ENCODE measurements at regions not wholly inside any gene's neighbourhood (a gene's known extent, or its start where the extent isn't known, plus 50 kb on each side); places are given as distances from the start of the nearest gene placed in this dataset.

GRCh38 chr1:30011970-30012369, 711.4 kb downstream of the MATN1 start:
- H3K27ac ChIP-seq (ENCODE audit: insufficient read depth, low read length, poor library complexity, severe bottlenecking), result no peak overlapping the region
- no peak for DNase-seq

GRCh38 chr1:30010506-30011106, 712.8 kb downstream of the MATN1 start:
- no peaks in the 10 kb centered on the region for H3K36me3 ChIP-seq (ENCODE audit: control insufficient read depth, insufficient read depth, low read length)
- no peaks in the 10 kb centered on the region for H3K4me1 ChIP-seq (ENCODE audit: control insufficient read depth, insufficient read depth, low read length, poor library complexity, severe bottlenecking)
- no peaks in the 10 kb centered on the region for H3K27me3 ChIP-seq (replicated peaks; ENCODE audit: control insufficient read depth, insufficient read depth, low read length, poor library complexity, severe bottlenecking)
- H3K4me3 ChIP-seq (ENCODE audit: insufficient read depth, low read depth, low read length, poor library complexity, severe bottlenecking), result no peak overlapping the region
- H3K9me3 ChIP-seq (ENCODE audit: control insufficient read depth, low read length), result no peaks in the 10 kb centered on the region
- no peak for DNase-seq
- H3K27ac ChIP-seq (ENCODE audit: insufficient read depth, low read length, poor library complexity, severe bottlenecking), result no peak overlapping the region

More at GRCh38 chr1:30011970-30012369, 711.4 kb downstream of the MATN1 start:
- H3K36me3 ChIP-seq (ENCODE audit: control insufficient read depth, insufficient read depth, low read length), result no peaks in the 10 kb centered on the region
- no peak overlapping the region for H3K4me3 ChIP-seq (ENCODE audit: insufficient read depth, low read depth, low read length, poor library complexity, severe bottlenecking)
- no peaks in the 10 kb centered on the region for H3K27me3 ChIP-seq (replicated peaks; ENCODE audit: control insufficient read depth, insufficient read depth, low read length, poor library complexity, severe bottlenecking)
- H3K9me3 ChIP-seq (ENCODE audit: control insufficient read depth, low read length), result no peaks in the 10 kb centered on the region
- no peaks in the 10 kb centered on the region for H3K4me1 ChIP-seq (ENCODE audit: control insufficient read depth, insufficient read depth, low read length, poor library complexity, severe bottlenecking)

- H3K9me3 ChIP-seq (ENCODE audit: control insufficient read depth, low read length), result no peaks in the 10 kb centered on the region
- no peak overlapping the region for H3K27ac ChIP-seq (ENCODE audit: insufficient read depth, low read length, poor library complexity, severe bottlenecking)
- no peaks in the 10 kb centered on the region for H3K27me3 ChIP-seq (replicated peaks; ENCODE audit: control insufficient read depth, insufficient read depth, low read length, poor library complexity, severe bottlenecking)
- no peak for DNase-seq
- no peaks in the 10 kb centered on the region for H3K4me1 ChIP-seq (ENCODE audit: control insufficient read depth, insufficient read depth, low read length, poor library complexity, severe bottlenecking)
- H3K36me3 ChIP-seq (ENCODE audit: control insufficient read depth, insufficient read depth, low read length), result no peaks in the 10 kb centered on the region
- H3K4me3 ChIP-seq (ENCODE audit: insufficient read depth, low read depth, low read length, poor library complexity, severe bottlenecking), result no peak overlapping the region
These were observed 713.7 kb downstream of the MATN1 start for GRCh38 chr1:30009720-30010119.

- Histone ChIP-seq H3K4me3 (ENCODE audit: insufficient read depth, low read depth, low read length, poor library complexity, severe bottlenecking) (no peak overlapping the region), H3K36me3 (ENCODE audit: control insufficient read depth, insufficient read depth, low read length) (no peaks in the 10 kb centered on the region), H3K27ac (ENCODE audit: insufficient read depth, low read length, poor library complexity, severe bottlenecking) (no peak overlapping the region), H3K27me3 (replicated peaks; ENCODE audit: control insufficient read depth, insufficient read depth, low read length, poor library complexity, severe bottlenecking) (no peaks in the 10 kb centered on the region), H3K4me1 (ENCODE audit: control insufficient read depth, insufficient read depth, low read length, poor library complexity, severe bottlenecking) (no peaks in the 10 kb centered on the region), H3K9me3 (ENCODE audit: control insufficient read depth, low read length) (no peaks in the 10 kb centered on the region)
- no peak for DNase-seq
These were observed 714.3 kb downstream of the MATN1 start for GRCh38 chr1:30008998-30009657.

GRCh38 chr1:30008372-30008997, 714.9 kb downstream of the MATN1 start:
- no peak for DNase-seq
- Histone ChIP-seq H3K4me3 (ENCODE audit: insufficient read depth, low read depth, low read length, poor library complexity, severe bottlenecking) (no peak overlapping the region), H3K27ac (ENCODE audit: insufficient read depth, low read length, poor library complexity, severe bottlenecking) (no peak overlapping the region), H3K4me1 (ENCODE audit: control insufficient read depth, insufficient read depth, low read length, poor library complexity, severe bottlenecking) (no peaks in the 10 kb centered on the region), H3K9me3 (ENCODE audit: control insufficient read depth, low read length) (no peaks in the 10 kb centered on the region), H3K36me3 (ENCODE audit: control insufficient read depth, insufficient read depth, low read length) (no peaks in the 10 kb centered on the region), H3K27me3 (replicated peaks; ENCODE audit: control insufficient read depth, insufficient read depth, low read length, poor library complexity, severe bottlenecking) (no peaks in the 10 kb centered on the region)

GRCh38 chr1:30005972-30006619, 717.3 kb downstream of the MATN1 start:
- Histone ChIP-seq H3K4me3 (ENCODE audit: insufficient read depth, low read depth, low read length, poor library complexity, severe bottlenecking) (no peak overlapping the region), H3K27ac (ENCODE audit: insufficient read depth, low read length, poor library complexity, severe bottlenecking) (no peak overlapping the region), H3K9me3 (ENCODE audit: control insufficient read depth, low read length) (no peaks in the 10 kb centered on the region), H3K36me3 (ENCODE audit: control insufficient read depth, insufficient read depth, low read length) (no peaks in the 10 kb centered on the region), H3K4me1 (ENCODE audit: control insufficient read depth, insufficient read depth, low read length, poor library complexity, severe bottlenecking) (no peaks in the 10 kb centered on the region), H3K27me3 (replicated peaks; ENCODE audit: control insufficient read depth, insufficient read depth, low read length, poor library complexity, severe bottlenecking) (no peaks in the 10 kb centered on the region)
- no peak for DNase-seq

GRCh38 chr1:30001732-30002039, 721.7 kb downstream of the MATN1 start:
- no peak overlapping the region for H3K4me3 ChIP-seq (ENCODE audit: insufficient read depth, low read depth, low read length, poor library complexity, severe bottlenecking)
- H3K4me1 ChIP-seq (ENCODE audit: control insufficient read depth, insufficient read depth, low read length, poor library complexity, severe bottlenecking), result no peaks in the 10 kb centered on the region
- no peaks in the 10 kb centered on the region for H3K36me3 ChIP-seq (ENCODE audit: control insufficient read depth, insufficient read depth, low read length)
- no peak for DNase-seq
- no peak overlapping the region for H3K27ac ChIP-seq (ENCODE audit: insufficient read depth, low read length, poor library complexity, severe bottlenecking)
- no peaks in the 10 kb centered on the region for H3K9me3 ChIP-seq (ENCODE audit: control insufficient read depth, low read length)
- H3K27me3 ChIP-seq (replicated peaks; ENCODE audit: control insufficient read depth, insufficient read depth, low read length, poor library complexity, severe bottlenecking), result no peaks in the 10 kb centered on the region

- Histone ChIP-seq H3K9me3 (ENCODE audit: control insufficient read depth, low read length) (no peaks in the 10 kb centered on the region), H3K27me3 (replicated peaks; ENCODE audit: control insufficient read depth, insufficient read depth, low read length, poor library complexity, severe bottlenecking) (no peaks in the 10 kb centered on the region), H3K27ac (ENCODE audit: insufficient read depth, low read length, poor library complexity, severe bottlenecking) (no peak overlapping the region), H3K4me1 (ENCODE audit: control insufficient read depth, insufficient read depth, low read length, poor library complexity, severe bottlenecking) (no peaks in the 10 kb centered on the region), H3K36me3 (ENCODE audit: control insufficient read depth, insufficient read depth, low read length) (no peaks in the 10 kb centered on the region), H3K4me3 (ENCODE audit: insufficient read depth, low read depth, low read length, poor library complexity, severe bottlenecking) (no peak overlapping the region)
- no peak for DNase-seq
These were observed 722.2 kb downstream of the MATN1 start for GRCh38 chr1:30001011-30001731.

- Histone ChIP-seq H3K4me1 (ENCODE audit: control insufficient read depth, insufficient read depth, low read length, poor library complexity, severe bottlenecking) (no peaks in the 10 kb centered on the region), H3K27ac (ENCODE audit: insufficient read depth, low read length, poor library complexity, severe bottlenecking) (no peak overlapping the region), H3K27me3 (replicated peaks; ENCODE audit: control insufficient read depth, insufficient read depth, low read length, poor library complexity, severe bottlenecking) (no peaks in the 10 kb centered on the region), H3K36me3 (ENCODE audit: control insufficient read depth, insufficient read depth, low read length) (no peaks in the 10 kb centered on the region), H3K4me3 (ENCODE audit: insufficient read depth, low read depth, low read length, poor library complexity, severe bottlenecking) (no peak overlapping the region), H3K9me3 (ENCODE audit: control insufficient read depth, low read length) (no peaks in the 10 kb centered on the region)
- DNase-seq, result no peak
These were observed 723.1 kb downstream of the MATN1 start for GRCh38 chr1:30000266-30000665.
